LNCaP clone FGC (cell line): ENCODE measurements at regions not wholly inside any gene's neighbourhood (a gene's known extent, or its start where the extent isn't known, plus 50 kb on each side); places are given as distances from the start of the nearest gene placed in this dataset.

ENCODE experiments used
- DNase-seq: peaks from one replicate; pipeline ENCODE4 v3.0.0-alpha.2; 2011; ENCODE audit warnings: low read depth
- H3K4me3 ChIP-seq: 2 replicates; pipeline ENCODE4 v1.5.1; 2011; ENCODE audit warnings: mild to moderate bottlenecking, low read depth, low read length, control low read depth
- CTCF ChIP-seq: IDR thresholded peaks from 2 replicates; pipeline ENCODE4 v1.5.1; 2012; ENCODE audit warnings: mild to moderate bottlenecking; ENCODE audit not compliant: control insufficient read depth, insufficient read depth; ENCODE audit errors: extremely low read depth

DNA sequence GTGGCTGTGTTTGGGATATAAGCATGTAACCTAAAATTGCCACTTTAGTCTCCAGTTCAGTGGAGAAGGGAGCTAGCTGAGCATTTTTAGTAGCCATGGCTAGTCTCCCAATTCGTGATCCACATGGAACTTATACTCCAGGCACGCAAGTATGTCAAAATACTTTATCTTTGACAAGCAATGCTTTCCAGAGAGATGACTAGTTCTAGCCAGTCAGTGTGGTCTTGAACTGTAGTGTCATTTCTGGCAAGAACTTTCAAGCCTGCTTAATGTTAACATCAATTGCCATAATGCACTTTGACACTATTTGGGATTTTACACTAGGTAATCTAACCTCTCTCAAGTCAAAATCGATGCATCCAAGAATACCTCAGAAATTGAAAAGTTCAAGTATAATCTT lies 660.0 kb downstream of the PTPRC start:
- no peak for TF ChIP-seq CTCF
- no peak for DNase-seq
- no peak overlapping the region for H3K4me3 ChIP-seq

GRCh38 chr1:199301472-199302217 lies 662.8 kb downstream of the PTPRC start:
- TF ChIP-seq CTCF: no peak
- H3K4me3 ChIP-seq: no peak overlapping the region
- no peak for DNase-seq

GRCh38 chr1:199302554-199302953 lies 663.7 kb downstream of the PTPRC start:
- DNase-seq: no peak
- TF ChIP-seq CTCF: no peak
- H3K4me3 ChIP-seq: no peak overlapping the region

DNA sequence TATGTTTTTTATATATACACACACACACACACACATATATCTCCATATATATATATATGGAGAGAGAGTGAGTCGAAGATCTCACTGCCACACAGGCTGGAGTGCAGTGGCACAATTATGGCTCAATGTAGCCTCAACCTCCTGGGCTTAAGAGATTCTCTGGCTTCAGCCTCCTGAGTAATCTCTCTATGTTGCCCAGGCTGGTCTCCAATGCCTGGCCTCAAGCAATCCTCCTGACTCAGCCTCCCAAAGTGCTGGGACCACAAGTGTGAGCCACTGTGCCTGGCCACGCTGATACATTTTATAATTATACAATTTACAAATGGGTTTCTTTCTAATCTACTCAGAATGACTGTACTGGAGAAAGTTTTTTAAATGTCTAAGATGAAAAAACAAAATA lies 664.2 kb downstream of the PTPRC start:
- no peak overlapping the region for H3K4me3 ChIP-seq
- TF ChIP-seq CTCF: no peak
- no peak for DNase-seq

DNA sequence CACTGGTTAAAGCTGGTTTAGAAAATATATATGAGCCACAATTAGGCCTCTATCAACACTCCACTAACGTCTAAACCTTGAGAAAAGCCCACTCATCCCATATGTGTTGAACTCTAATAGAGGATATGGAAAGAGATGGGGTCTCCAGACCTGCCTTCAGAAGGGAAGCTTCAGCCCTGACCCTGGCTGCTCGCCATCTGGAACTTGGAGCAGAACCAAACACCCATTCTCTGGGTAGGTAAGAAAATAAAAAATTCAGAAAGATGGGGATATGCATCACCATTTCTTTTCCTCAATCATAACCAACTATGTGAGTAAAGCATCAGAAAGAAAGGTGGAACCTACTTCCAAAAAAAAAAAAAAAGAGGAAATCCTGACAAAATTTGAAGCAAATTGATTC lies 666.2 kb downstream of the PTPRC start:
- no peak for TF ChIP-seq CTCF

DNA sequence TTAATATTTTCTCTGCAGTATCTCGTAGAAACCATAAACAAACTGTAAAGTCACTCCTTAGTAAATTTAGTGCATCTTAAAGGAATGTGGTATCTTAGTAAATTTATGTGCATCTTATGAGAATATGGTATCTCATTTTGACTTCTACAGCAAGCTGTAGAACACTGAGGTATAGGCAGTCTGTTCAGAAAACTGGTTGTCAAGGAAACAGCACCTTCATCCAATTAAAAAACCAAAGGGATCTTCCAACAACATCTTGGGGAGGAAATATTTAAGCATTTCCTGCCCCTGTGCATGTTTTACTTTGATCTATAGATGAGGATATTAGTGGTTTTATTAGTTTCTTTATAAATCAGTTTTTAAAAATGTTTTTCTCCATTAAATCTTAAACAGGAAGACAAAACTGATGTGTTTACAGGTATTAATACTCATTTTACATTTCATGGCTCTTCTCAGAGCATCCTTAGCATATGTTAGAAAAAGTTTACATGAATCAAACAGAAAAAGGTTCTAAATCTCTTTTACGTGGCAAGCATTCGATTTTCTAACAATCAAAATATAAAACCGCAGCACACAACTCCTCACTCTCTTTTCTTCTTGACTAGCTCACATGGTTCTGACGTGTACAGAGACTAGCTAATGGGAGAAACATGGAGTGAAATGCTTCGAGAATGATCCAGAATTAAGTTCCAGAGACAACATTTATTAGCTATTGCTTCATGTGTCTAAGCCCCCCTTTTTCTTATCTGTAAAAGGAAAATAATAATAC lies 668.8 kb downstream of the PTPRC start:
- no peak overlapping the region for H3K4me3 ChIP-seq
- DNase-seq: no peak
- no peak for TF ChIP-seq CTCF

More for the DNA sequence above, 666.2 kb downstream of the PTPRC start:
- H3K4me3 ChIP-seq: no peak overlapping the region
- DNase-seq: no peak
